ENCODE measurements at regions not wholly inside any gene's neighbourhood (a gene's known extent, or its start where the extent isn't known, plus 50 kb on each side); places are given as distances from the start of the nearest gene placed in this dataset.
A peak's percentile ranks its signal among the peaks of the same experiment; 100 is the strongest.
"Not testable (repeated sequence)": the region's sequence is repeated elsewhere in the genome, so short reads cannot be mapped to it uniquely, and the experiment has no call there.

- DNase-seq, result peak; percentile 50
These were observed 295.8 kb downstream of the FOXL1 start for GRCh38 chr16:86874141-86874540.

GRCh38 chr16:86876499-86876898 lies 298.1 kb downstream of the FOXL1 start:
- no peak for DNase-seq

GRCh38 chr16:86877108-86877507 lies 298.8 kb downstream of the FOXL1 start:
- no peak for DNase-seq

- DNase-seq, result no peak
These were observed 299.5 kb downstream of the FOXL1 start for GRCh38 chr16:86877835-86878234.

- no peak for DNase-seq
These were observed 300.1 kb downstream of the FOXL1 start for GRCh38 chr16:86878236-86879080.

- DNase-seq, result no peak
These were observed 300.9 kb downstream of the FOXL1 start for GRCh38 chr16:86879268-86879667.

GRCh38 chr16:86880316-86881117 lies 302.2 kb downstream of the FOXL1 start:
- no peak for DNase-seq

- DNase-seq, result no peak
These were observed 302.8 kb downstream of the FOXL1 start for GRCh38 chr16:86881118-86881510.

- DNase-seq, result no peak
These were observed 303.5 kb downstream of the FOXL1 start for GRCh38 chr16:86881861-86882273.

GRCh38 chr16:86882586-86883280 lies 304.4 kb downstream of the FOXL1 start:
- DNase-seq, result peak; percentile 77

- peak; percentile 24 for DNase-seq
These were observed 305.4 kb downstream of the FOXL1 start for GRCh38 chr16:86883583-86884389.

GRCh38 chr16:86884390-86884650 lies 306.0 kb downstream of the FOXL1 start:
- DNase-seq, result no peak

GRCh38 chr16:86885139-86885538 lies 306.8 kb downstream of the FOXL1 start:
- DNase-seq, result no peak

GRCh38 chr16:86886651-86887050 lies 308.3 kb downstream of the FOXL1 start:
- DNase-seq, result no peak

- no peak for DNase-seq
These were observed 309.1 kb downstream of the FOXL1 start for GRCh38 chr16:86887416-86887815.

- DNase-seq, result no peak
These were observed 310.1 kb downstream of the FOXL1 start for GRCh38 chr16:86888231-86889053.

- DNase-seq, result not testable (repeated sequence)
These were observed 310.7 kb downstream of the FOXL1 start for GRCh38 chr16:86889054-86889366.

GRCh38 chr16:86889974-86890373 lies 311.6 kb downstream of the FOXL1 start:
- DNase-seq, result no peak

GRCh38 chr16:86891121-86891520 lies 312.8 kb downstream of the FOXL1 start:
- no peak for DNase-seq

GRCh38 chr16:86891631-86892030 lies 313.3 kb downstream of the FOXL1 start:
- DNase-seq, result no peak

- DNase-seq, result peak; percentile 53
These were observed 314.2 kb downstream of the FOXL1 start for GRCh38 chr16:86892509-86892908.

- no peak for DNase-seq
These were observed 315.2 kb downstream of the FOXL1 start for GRCh38 chr16:86893506-86893905.

All from NCI-H82 (cell line).